Trophoblast cell (in vitro differentiated cells and primary cell): ENCODE measurements at regions not wholly inside any gene's neighbourhood (a gene's known extent, or its start where the extent isn't known, plus 50 kb on each side); places are given as distances from the start of the nearest gene placed in this dataset.
"Not testable (repeated sequence)": the region's sequence is repeated elsewhere in the genome, so short reads cannot be mapped to it uniquely, and the experiment has no call there.

Source experiments
- DNase-seq, 2 donors: peaks; one replicate each; pipeline ENCODE4 v3.0.0-alpha.2; 2016
- H2AFZ ChIP-seq: 2 replicates; pipeline ENCODE4 v1.6.1; 2013; ENCODE audit warnings: low read length, moderate library complexity, mild to moderate bottlenecking; ENCODE audit not compliant: insufficient read depth, poor library complexity
- H2AK5ac ChIP-seq: 2 replicates; pipeline ENCODE4 v1.6.1; 2013; ENCODE audit warnings: mild to moderate bottlenecking, low read length
- H2BK120ac ChIP-seq: 2 replicates; pipeline ENCODE4 v1.6.1; 2013; ENCODE audit warnings: low read length, mild to moderate bottlenecking, moderate library complexity; ENCODE audit not compliant: insufficient read depth, poor library complexity
- H2BK12ac ChIP-seq: 2 replicates; pipeline ENCODE4 v1.6.1; 2013; ENCODE audit warnings: mild to moderate bottlenecking, low read length, moderate library complexity
- H2BK5ac ChIP-seq: 2 replicates; pipeline ENCODE4 v1.6.1; 2013; ENCODE audit warnings: low read length, low read depth, moderate library complexity, mild to moderate bottlenecking; ENCODE audit not compliant: poor library complexity
- H3K14ac ChIP-seq: 2 replicates; pipeline ENCODE4 v1.6.1; 2013; ENCODE audit warnings: mild to moderate bottlenecking, low read length
- H3K18ac ChIP-seq: 2 replicates; pipeline ENCODE4 v1.6.1; 2013; ENCODE audit warnings: mild to moderate bottlenecking, low read length
- H3K23ac ChIP-seq: 2 replicates; pipeline ENCODE4 v1.6.1; 2013; ENCODE audit warnings: low read length
- H3K27ac ChIP-seq: 2 replicates; pipeline ENCODE4 v1.5.1; 2013; ENCODE audit warnings: low read depth, mild to moderate bottlenecking, inconsistent platforms, low read length, moderate library complexity
- H3K27me3 ChIP-seq: 2 replicates; pipeline ENCODE4 v1.6.1; 2013; ENCODE audit warnings: inconsistent platforms, mild to moderate bottlenecking, low read length, moderate library complexity; ENCODE audit not compliant: insufficient read depth
- H3K36me3 ChIP-seq, 2 experiments: 1 replicate in 1 of 2; 2 replicates in 1 of 2; pipeline ENCODE4 v1.6.1; 2013; ENCODE audit warnings: low read length in 2 of 2, mild to moderate bottlenecking in 2 of 2, moderate library complexity in 1 of 2; ENCODE audit not compliant: insufficient read depth in 2 of 2, control insufficient read depth in 1 of 2
- H3K4ac ChIP-seq: 2 replicates; pipeline ENCODE4 v1.6.1; 2013; ENCODE audit warnings: low read depth, mild to moderate bottlenecking, low read length, moderate library complexity
- H3K4me1 ChIP-seq, 2 experiments: 1 replicate in 1 of 2; 2 replicates in 1 of 2; pipeline ENCODE4 v1.6.1; 2013; ENCODE audit warnings: low read length in 2 of 2, mild to moderate bottlenecking in 2 of 2, moderate library complexity in 1 of 2; ENCODE audit not compliant: insufficient read depth in 2 of 2, control insufficient read depth in 1 of 2
- H3K4me2 ChIP-seq: 2 replicates; pipeline ENCODE4 v1.6.1; 2013; ENCODE audit warnings: inconsistent platforms, mild to moderate bottlenecking, low read length, moderate library complexity
- H3K4me3 ChIP-seq: 2 replicates; pipeline ENCODE4 v1.5.1; 2013; ENCODE audit warnings: mild to moderate bottlenecking, low read depth, low read length, inconsistent platforms
- H3K79me1 ChIP-seq: one replicate; pipeline ENCODE4 v1.6.1; 2013; ENCODE audit warnings: low read length
- H3K79me2 ChIP-seq: 2 replicates; pipeline ENCODE4 v1.6.1; 2013; ENCODE audit warnings: low read length, mild to moderate bottlenecking; ENCODE audit not compliant: control insufficient read depth, insufficient read depth, poor library complexity
- H3K9ac ChIP-seq: 2 replicates; pipeline ENCODE4 v1.6.1; 2013; ENCODE audit warnings: mild to moderate bottlenecking, low read length
- H3K9me3 ChIP-seq: 2 replicates; pipeline ENCODE4 v1.6.1; 2013; ENCODE audit warnings: low read depth, mild to moderate bottlenecking, control low read depth, inconsistent platforms, low read length; ENCODE audit not compliant: insufficient read depth
- H4K12ac ChIP-seq: 2 replicates; pipeline ENCODE4 v1.6.1; 2013; ENCODE audit warnings: low read depth, mild to moderate bottlenecking, low read length, moderate library complexity
- H4K8ac ChIP-seq: 2 replicates; pipeline ENCODE4 v1.6.1; 2013; ENCODE audit warnings: low read depth, mild to moderate bottlenecking, low read length, moderate library complexity
- H4K91ac ChIP-seq: one replicate; pipeline ENCODE4 v1.6.1; 2013; ENCODE audit warnings: low read depth, mild to moderate bottlenecking, low read length, moderate library complexity
- WGBS: extraction: QIAGEN DNeasy Blood & Tissue Kit; methylation state at CpG from one replicate; pipeline ENCODE4 v1.1.7; 2013; ENCODE audit warnings: missing lambda C conversion rate; ENCODE audit not compliant: insufficient read length, insufficient coverage; ENCODE audit errors: extremely low coverage; 5-methylcytosine and 5-hydroxymethylcytosine counted together

DNA sequence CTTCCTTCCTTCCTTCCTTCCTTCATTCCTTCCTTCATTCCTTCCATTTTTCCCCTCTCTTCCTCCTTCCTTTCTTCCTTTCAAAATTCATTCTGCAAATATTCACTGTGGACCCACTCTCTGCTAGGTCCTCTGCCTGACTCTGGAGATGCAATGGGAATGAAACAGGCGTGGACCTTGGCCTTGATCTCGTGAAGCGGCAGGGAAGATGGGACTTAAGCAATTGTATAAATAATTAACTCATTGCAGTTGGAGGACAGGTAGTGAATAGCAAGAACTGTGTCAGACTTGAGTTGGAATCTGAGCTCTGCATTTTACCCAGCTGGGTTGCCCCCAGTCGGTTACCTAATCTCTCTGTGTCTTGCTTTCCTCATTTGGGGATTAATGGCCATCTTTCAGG lies 230.6 kb upstream of the LHX5 start:
- Histone ChIP-seq H3K4me3 (no peak overlapping the region), H3K9ac (no peak overlapping the region), H3K4me2 (no peak overlapping the region), H2BK120ac (no peak overlapping the region), H3K36me3 (no peaks in the 10 kb centered on the region), H3K18ac (no peak overlapping the region), H4K12ac (no peak overlapping the region), H3K14ac (no peak overlapping the region), H3K4ac (no peak overlapping the region), H2BK5ac (no peak overlapping the region), H3K79me2 (no peaks in the 10 kb centered on the region), H2AK5ac (no peak overlapping the region), H3K79me1 (no peaks in the 10 kb centered on the region), H3K23ac (no peak overlapping the region), H3K9me3 (peaks cover 3% of the 10 kb centered on the region), H3K27me3 (no peaks in the 10 kb centered on the region), H2AFZ (no peak overlapping the region), H3K27ac (no peak overlapping the region), H2BK12ac (no peak overlapping the region), H3K4me1 (no peaks in the 10 kb centered on the region), H4K91ac (no peak overlapping the region), H4K8ac (no peak overlapping the region)
- WGBS: no CpG with 5 or more reads among the region's 4 CpGs
- DNase-seq: no peak

DNA sequence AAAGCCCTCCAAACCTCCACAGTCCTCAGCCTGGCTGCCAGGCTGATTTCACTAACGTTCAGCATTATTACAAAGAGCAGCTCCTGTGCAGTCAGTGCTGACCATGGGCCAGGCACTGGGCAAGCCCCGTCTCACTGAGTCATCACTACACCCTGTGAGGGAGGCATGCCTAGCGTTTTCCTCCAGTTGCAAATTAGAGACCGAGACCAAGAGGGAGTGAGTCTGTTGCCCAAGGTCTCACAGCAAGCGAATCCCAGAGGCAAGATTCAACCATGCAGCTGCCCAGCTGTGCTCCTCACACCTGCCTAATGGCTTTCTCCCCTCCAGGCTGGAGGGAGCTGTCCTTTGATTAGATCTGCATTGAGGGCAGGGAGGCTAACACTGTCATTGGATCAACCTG lies 229.3 kb upstream of the LHX5 start:
- Histone ChIP-seq H4K91ac (no peak overlapping the region), H3K79me2 (no peaks in the 10 kb centered on the region), H3K14ac (no peak overlapping the region), H4K8ac (no peak overlapping the region), H2BK5ac (no peak overlapping the region), H3K4me3 (no peak overlapping the region), H3K18ac (no peak overlapping the region), H3K4me2 (no peak overlapping the region), H3K4me1 (no peaks in the 10 kb centered on the region), H2AFZ (no peak overlapping the region), H3K23ac (no peak overlapping the region), H3K9me3 (peaks cover 3% of the 10 kb centered on the region), H3K27me3 (no peaks in the 10 kb centered on the region), H3K9ac (no peak overlapping the region), H2BK120ac (no peak overlapping the region), H3K27ac (no peak overlapping the region), H2BK12ac (no peak overlapping the region), H3K4ac (no peak overlapping the region), H3K36me3 (no peaks in the 10 kb centered on the region), H3K79me1 (no peaks in the 10 kb centered on the region), H4K12ac (no peak overlapping the region), H2AK5ac (no peak overlapping the region)
- WGBS: no CpG with 5 or more reads among the region's 5 CpGs
- peak; percentile 93 to 94 for DNase-seq

DNA sequence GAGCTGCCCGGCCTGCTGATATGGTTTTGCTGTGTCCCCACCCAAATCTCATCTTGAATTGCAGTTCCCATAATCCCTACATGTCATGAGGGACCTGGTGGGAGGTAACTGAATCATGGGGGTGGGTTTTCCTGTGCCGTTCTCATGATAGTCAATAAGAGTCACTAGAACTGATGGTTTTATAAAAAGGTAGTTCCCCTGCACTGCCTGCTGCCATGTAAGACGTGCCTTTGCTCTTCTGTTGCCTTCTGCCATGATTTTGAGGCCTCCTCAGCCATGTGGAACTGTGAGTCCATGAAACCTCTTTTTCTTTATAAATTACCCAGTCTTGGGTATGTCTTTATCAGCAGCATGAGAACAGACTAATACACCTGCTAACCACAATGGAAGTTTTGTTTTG lies 228.3 kb upstream of the LHX5 start:
- not testable (repeated sequence) for H2BK120ac ChIP-seq, H3K4me2 ChIP-seq, H3K4ac ChIP-seq, H3K27ac ChIP-seq, H3K27me3 ChIP-seq, H4K91ac ChIP-seq, H4K12ac ChIP-seq, H3K18ac ChIP-seq, H3K9ac ChIP-seq, H3K79me1 ChIP-seq, H3K23ac ChIP-seq, H2AK5ac ChIP-seq, H2BK12ac ChIP-seq, H3K4me1 ChIP-seq, H3K79me2 ChIP-seq, H3K4me3 ChIP-seq, H2AFZ ChIP-seq, H4K8ac ChIP-seq, H2BK5ac ChIP-seq, DNase-seq, H3K36me3 ChIP-seq, H3K14ac ChIP-seq, H3K9me3 ChIP-seq
- WGBS: no CpG with 5 or more reads among the region's 3 CpGs

DNA sequence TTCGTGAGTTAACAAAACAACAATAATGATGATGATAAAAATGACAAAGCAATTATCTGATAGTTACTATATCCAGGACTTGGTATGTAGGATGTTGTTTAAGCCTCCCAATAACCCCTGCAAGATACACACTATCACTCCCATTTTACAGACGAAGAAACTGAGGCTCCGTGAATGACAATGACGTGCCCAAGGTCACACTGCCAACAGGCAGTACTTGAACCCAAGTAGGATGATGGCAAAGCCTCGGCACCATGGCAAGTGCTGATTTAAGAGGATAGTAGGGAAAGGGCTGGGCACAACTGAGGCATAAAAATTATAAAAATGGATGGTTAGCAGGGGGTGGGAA lies 226.8 kb upstream of the LHX5 start:
- no peak overlapping the region for H3K4me3 ChIP-seq
- no peak for DNase-seq
- no peaks in the 10 kb centered on the region for H3K79me1 ChIP-seq
- no peak overlapping the region for H2BK120ac ChIP-seq
- no CpG with 5 or more reads among the region's 5 CpGs for WGBS
- no peak overlapping the region for H4K8ac ChIP-seq
- no peak overlapping the region for H3K23ac ChIP-seq
- H3K18ac ChIP-seq: no peak overlapping the region
- no peak overlapping the region for H4K12ac ChIP-seq
- no peak overlapping the region for H2BK5ac ChIP-seq
- H2BK12ac ChIP-seq: no peak overlapping the region
- H3K27ac ChIP-seq: no peak overlapping the region
- no peak overlapping the region for H3K14ac ChIP-seq
- no peak overlapping the region for H3K4ac ChIP-seq
- no peak overlapping the region for H2AK5ac ChIP-seq
- H3K36me3 ChIP-seq: no peaks in the 10 kb centered on the region
- H2AFZ ChIP-seq: no peak overlapping the region
- peaks cover 3% of the 10 kb centered on the region for H3K9me3 ChIP-seq
- no peaks in the 10 kb centered on the region for H3K4me1 ChIP-seq
- H3K27me3 ChIP-seq: no peaks in the 10 kb centered on the region
- H3K9ac ChIP-seq: no peak overlapping the region
- H3K79me2 ChIP-seq: no peaks in the 10 kb centered on the region
- no peak overlapping the region for H4K91ac ChIP-seq
- H3K4me2 ChIP-seq: no peak overlapping the region
